HEK293 (cell line): ENCODE measurements at regions not wholly inside any gene's neighbourhood (a gene's known extent, or its start where the extent isn't known, plus 50 kb on each side); places are given as distances from the start of the nearest gene placed in this dataset.

ENCODE experiments used
- BCL11A ChIP-seq: fragments of 450-650 bp; formaldehyde crosslinking; IDR thresholded peaks from 2 replicates; pipeline ENCODE4 v1.5.1; 2016; ENCODE audit warnings: low read depth, missing biosample characterization, missing genetic modification characterization
- BCL11B ChIP-seq: fragments of 450-650 bp; formaldehyde crosslinking; IDR thresholded peaks from 2 replicates; pipeline ENCODE4 v1.5.1; 2016; ENCODE audit warnings: low read depth, missing biosample characterization, missing genetic modification characterization
- EGR2 ChIP-seq: fragments of 450-650 bp; formaldehyde crosslinking; IDR thresholded peaks from 2 replicates; pipeline ENCODE4 v1.5.1; 2016; ENCODE audit warnings: low read depth, missing biosample characterization, missing genetic modification characterization
- GLIS1 ChIP-seq: fragments of 450-650 bp; formaldehyde crosslinking; IDR thresholded peaks from 2 replicates; pipeline ENCODE4 v1.5.1; 2016; ENCODE audit warnings: missing biosample characterization, missing genetic modification characterization
- KLF8 ChIP-seq: fragments of 450-650 bp; formaldehyde crosslinking; IDR thresholded peaks from 2 replicates; pipeline ENCODE4 v1.5.1; 2016; ENCODE audit warnings: missing biosample characterization, missing genetic modification characterization
- SETDB1 ChIP-seq: IDR thresholded peaks from one replicate; pipeline ENCODE4 v1.6.1; 2017; ENCODE audit warnings: mild to moderate bottlenecking, low read length, moderate library complexity, mixed read lengths; ENCODE audit not compliant: insufficient read length
- ZBTB7A ChIP-seq: fragments of 450-650 bp; formaldehyde crosslinking; IDR thresholded peaks from 2 replicates; pipeline ENCODE4 v1.5.1; 2016; ENCODE audit warnings: low read depth, missing biosample characterization, missing genetic modification characterization
- ZFP41 ChIP-seq: fragments of 450-650 bp; formaldehyde crosslinking; IDR thresholded peaks from 2 replicates; pipeline ENCODE4 v1.5.1; 2016; ENCODE audit warnings: missing biosample characterization, missing genetic modification characterization, borderline replicate concordance
- ZNF10 ChIP-seq: fragments of 450-650 bp; formaldehyde crosslinking; IDR thresholded peaks from 2 replicates; pipeline ENCODE4 v1.5.1; 2017; ENCODE audit warnings: missing biosample characterization, missing genetic modification characterization
- ZNF133 ChIP-seq: fragments of 450-650 bp; formaldehyde crosslinking; IDR thresholded peaks from 2 replicates; pipeline ENCODE4 v1.5.1; 2016; ENCODE audit warnings: missing biosample characterization, missing genetic modification characterization
- ZNF292 ChIP-seq: fragments of 450-650 bp; formaldehyde crosslinking; IDR thresholded peaks from 2 replicates; pipeline ENCODE4 v1.5.1; 2016; ENCODE audit warnings: low read depth, missing biosample characterization, missing genetic modification characterization, borderline replicate concordance
- ZNF311 ChIP-seq: fragments of 450-650 bp; formaldehyde crosslinking; IDR thresholded peaks from 2 replicates; pipeline ENCODE4 v1.5.1; 2017; ENCODE audit warnings: missing biosample characterization, missing genetic modification characterization, borderline replicate concordance
- ZNF324 ChIP-seq: fragments of 450-650 bp; formaldehyde crosslinking; IDR thresholded peaks from 2 replicates; pipeline ENCODE4 v1.5.1; 2016; ENCODE audit warnings: missing biosample characterization, missing genetic modification characterization
- ZNF341 ChIP-seq: fragments of 450-650 bp; formaldehyde crosslinking; IDR thresholded peaks from 2 replicates; pipeline ENCODE4; 2016; ENCODE audit warnings: low read depth, missing biosample characterization, missing genetic modification characterization
- ZNF366 ChIP-seq: fragments of 450-650 bp; formaldehyde crosslinking; conservative IDR thresholded peaks from 2 replicates; pipeline ENCODE4 v1.5.1; 2016; ENCODE audit warnings: missing biosample characterization, missing genetic modification characterization
- ZNF37A ChIP-seq: fragments of 450-650 bp; IDR thresholded peaks from 2 replicates; pipeline ENCODE4 v1.5.1; 2018; ENCODE audit warnings: missing biosample characterization, missing genetic modification characterization
- ZNF394 ChIP-seq: fragments of 450-650 bp; formaldehyde crosslinking; IDR thresholded peaks from 2 replicates; pipeline ENCODE4 v1.5.1; 2016; ENCODE audit warnings: missing biosample characterization, missing genetic modification characterization, mild to moderate bottlenecking, moderate library complexity, borderline replicate concordance
- ZNF423 ChIP-seq: fragments of 450-650 bp; formaldehyde crosslinking; IDR thresholded peaks from 2 replicates; pipeline ENCODE4 v1.5.1; 2016; ENCODE audit warnings: missing biosample characterization, missing genetic modification characterization
- ZNF548 ChIP-seq: fragments of 450-650 bp; formaldehyde crosslinking; IDR thresholded peaks from 2 replicates; pipeline ENCODE4 v1.5.1; 2016; ENCODE audit warnings: missing biosample characterization, missing genetic modification characterization
- ZNF585B ChIP-seq: fragments of 450-650 bp; formaldehyde crosslinking; IDR thresholded peaks from 2 replicates; pipeline ENCODE4 v1.5.1; 2016; ENCODE audit warnings: missing biosample characterization, missing genetic modification characterization
- ZNF600 ChIP-seq: fragments of 450-650 bp; formaldehyde crosslinking; IDR thresholded peaks from 2 replicates; pipeline ENCODE4 v1.5.1; 2016; ENCODE audit warnings: missing biosample characterization, missing genetic modification characterization
- ZNF626 ChIP-seq: fragments of 450-650 bp; sonication (Bioruptor Pico); formaldehyde crosslinking; IDR thresholded peaks from 2 replicates; pipeline ENCODE4 v1.5.1; 2018; ENCODE audit warnings: missing biosample characterization, missing genetic modification characterization, inconsistent platforms
- ZNF654 ChIP-seq: fragments of 450-650 bp; formaldehyde crosslinking; IDR thresholded peaks from 2 replicates; pipeline ENCODE4 v1.5.1; 2016; ENCODE audit warnings: low read depth, missing biosample characterization, missing genetic modification characterization
- ZNF660 ChIP-seq: fragments of 450-650 bp; IDR thresholded peaks from 2 replicates; pipeline ENCODE4 v1.5.1; 2018; ENCODE audit warnings: missing biosample characterization, mild to moderate bottlenecking, missing genetic modification characterization
- ZNF664 ChIP-seq: fragments of 450-650 bp; formaldehyde crosslinking; IDR thresholded peaks from 2 replicates; pipeline ENCODE4 v1.5.1; 2016; ENCODE audit warnings: missing biosample characterization, missing genetic modification characterization
- ZNF701 ChIP-seq: fragments of 450-650 bp; formaldehyde crosslinking; IDR thresholded peaks from 2 replicates; pipeline ENCODE4 v1.5.1; 2016; ENCODE audit warnings: missing biosample characterization, missing genetic modification characterization
- ZNF747 ChIP-seq: fragments of 450-650 bp; formaldehyde crosslinking; IDR thresholded peaks from 2 replicates; pipeline ENCODE4 v1.5.1; 2016; ENCODE audit warnings: missing biosample characterization, missing genetic modification characterization
- TF ChIP-seq, protein P1 (sequence below): fragments of 450-650 bp; formaldehyde crosslinking; IDR thresholded peaks from 2 replicates; pipeline ENCODE4 v1.5.1; 2016; ENCODE audit warnings: missing biosample characterization, missing genetic modification characterization
- TF ChIP-seq, protein P2 (sequence below): fragments of 450-650 bp; formaldehyde crosslinking; IDR thresholded peaks from 2 replicates; pipeline ENCODE4 v1.5.1; 2016; ENCODE audit warnings: missing biosample characterization, missing genetic modification characterization
- TF ChIP-seq, protein P3 (sequence below): fragments of 450-650 bp; formaldehyde crosslinking; IDR thresholded peaks from 2 replicates; pipeline ENCODE4 v1.5.1; 2016; ENCODE audit warnings: missing biosample characterization, missing genetic modification characterization
- TF ChIP-seq, protein P4 (sequence below): fragments of 450-650 bp; formaldehyde crosslinking; IDR thresholded peaks from 2 replicates; pipeline ENCODE4 v1.5.1; 2016; ENCODE audit warnings: missing biosample characterization, missing genetic modification characterization
- TF ChIP-seq, protein P5 (sequence below): fragments of 450-650 bp; formaldehyde crosslinking; IDR thresholded peaks from 2 replicates; pipeline ENCODE4 v1.5.1; 2016; ENCODE audit warnings: missing biosample characterization, missing genetic modification characterization, borderline replicate concordance

DNA sequence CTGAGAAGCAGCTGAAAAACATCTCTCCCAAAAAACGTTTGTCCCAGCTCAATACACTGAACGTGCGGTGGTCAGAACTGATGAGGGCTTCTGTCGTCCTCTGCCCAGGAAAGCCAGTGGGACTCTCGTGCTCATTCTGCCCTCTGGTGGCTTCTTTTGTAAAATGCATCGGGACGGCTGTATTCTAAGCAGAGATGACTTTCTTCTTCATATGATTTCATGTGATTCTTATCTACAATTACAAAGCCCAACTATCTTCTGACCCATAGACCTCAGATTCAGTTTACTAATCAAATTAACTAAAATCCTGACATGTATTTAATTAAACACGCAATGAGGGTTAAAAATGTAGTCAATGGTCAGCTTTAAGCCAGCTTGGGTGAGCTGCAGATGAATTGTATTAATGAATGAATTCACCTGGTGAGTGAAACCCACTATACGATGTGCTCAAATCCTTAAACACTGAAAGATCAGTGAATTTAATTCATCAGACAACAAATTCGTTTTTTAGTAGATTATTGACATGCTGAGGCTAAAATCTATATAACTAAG, 117.6 kb upstream of the FAM204A start (continued):
- TF ChIP-seq, protein P1, sequence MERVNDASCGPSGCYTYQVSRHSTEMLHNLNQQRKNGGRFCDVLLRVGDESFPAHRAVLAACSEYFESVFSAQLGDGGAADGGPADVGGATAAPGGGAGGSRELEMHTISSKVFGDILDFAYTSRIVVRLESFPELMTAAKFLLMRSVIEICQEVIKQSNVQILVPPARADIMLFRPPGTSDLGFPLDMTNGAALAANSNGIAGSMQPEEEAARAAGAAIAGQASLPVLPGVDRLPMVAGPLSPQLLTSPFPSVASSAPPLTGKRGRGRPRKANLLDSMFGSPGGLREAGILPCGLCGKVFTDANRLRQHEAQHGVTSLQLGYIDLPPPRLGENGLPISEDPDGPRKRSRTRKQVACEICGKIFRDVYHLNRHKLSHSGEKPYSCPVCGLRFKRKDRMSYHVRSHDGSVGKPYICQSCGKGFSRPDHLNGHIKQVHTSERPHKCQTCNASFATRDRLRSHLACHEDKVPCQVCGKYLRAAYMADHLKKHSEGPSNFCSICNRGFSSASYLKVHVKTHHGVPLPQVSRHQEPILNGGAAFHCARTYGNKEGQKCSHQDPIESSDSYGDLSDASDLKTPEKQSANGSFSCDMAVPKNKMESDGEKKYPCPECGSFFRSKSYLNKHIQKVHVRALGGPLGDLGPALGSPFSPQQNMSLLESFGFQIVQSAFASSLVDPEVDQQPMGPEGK (tag by site-specific recombination) = no peak
- peak; percentile 88 for TF ChIP-seq ZNF654 (tag by site-specific recombination)
- TF ChIP-seq ZNF133 (tag by site-specific recombination) = no peak
- no peak for TF ChIP-seq ZNF37A (tag by site-specific recombination)
- peak; percentile 83 for TF ChIP-seq ZNF660 (tag by site-specific recombination)
- TF ChIP-seq, protein P2, sequence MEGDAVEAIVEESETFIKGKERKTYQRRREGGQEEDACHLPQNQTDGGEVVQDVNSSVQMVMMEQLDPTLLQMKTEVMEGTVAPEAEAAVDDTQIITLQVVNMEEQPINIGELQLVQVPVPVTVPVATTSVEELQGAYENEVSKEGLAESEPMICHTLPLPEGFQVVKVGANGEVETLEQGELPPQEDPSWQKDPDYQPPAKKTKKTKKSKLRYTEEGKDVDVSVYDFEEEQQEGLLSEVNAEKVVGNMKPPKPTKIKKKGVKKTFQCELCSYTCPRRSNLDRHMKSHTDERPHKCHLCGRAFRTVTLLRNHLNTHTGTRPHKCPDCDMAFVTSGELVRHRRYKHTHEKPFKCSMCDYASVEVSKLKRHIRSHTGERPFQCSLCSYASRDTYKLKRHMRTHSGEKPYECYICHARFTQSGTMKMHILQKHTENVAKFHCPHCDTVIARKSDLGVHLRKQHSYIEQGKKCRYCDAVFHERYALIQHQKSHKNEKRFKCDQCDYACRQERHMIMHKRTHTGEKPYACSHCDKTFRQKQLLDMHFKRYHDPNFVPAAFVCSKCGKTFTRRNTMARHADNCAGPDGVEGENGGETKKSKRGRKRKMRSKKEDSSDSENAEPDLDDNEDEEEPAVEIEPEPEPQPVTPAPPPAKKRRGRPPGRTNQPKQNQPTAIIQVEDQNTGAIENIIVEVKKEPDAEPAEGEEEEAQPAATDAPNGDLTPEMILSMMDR (tag by site-specific recombination) = peak; percentile 62
- TF ChIP-seq GLIS1 (tag by site-specific recombination) = no peak
- no peak for TF ChIP-seq ZNF292 (tag by site-specific recombination)
- no peak for TF ChIP-seq ZNF626 (tag by site-specific recombination)
- TF ChIP-seq ZNF341 (tag by site-specific recombination) = no peak
- TF ChIP-seq ZNF366 (tag by site-specific recombination) = no peak
- TF ChIP-seq ZNF664 (tag by site-specific recombination) = no peak
- TF ChIP-seq ZNF747 (tag by site-specific recombination) = no peak
- no peak for TF ChIP-seq ZNF394 (tag by site-specific recombination)
- TF ChIP-seq, protein P3, sequence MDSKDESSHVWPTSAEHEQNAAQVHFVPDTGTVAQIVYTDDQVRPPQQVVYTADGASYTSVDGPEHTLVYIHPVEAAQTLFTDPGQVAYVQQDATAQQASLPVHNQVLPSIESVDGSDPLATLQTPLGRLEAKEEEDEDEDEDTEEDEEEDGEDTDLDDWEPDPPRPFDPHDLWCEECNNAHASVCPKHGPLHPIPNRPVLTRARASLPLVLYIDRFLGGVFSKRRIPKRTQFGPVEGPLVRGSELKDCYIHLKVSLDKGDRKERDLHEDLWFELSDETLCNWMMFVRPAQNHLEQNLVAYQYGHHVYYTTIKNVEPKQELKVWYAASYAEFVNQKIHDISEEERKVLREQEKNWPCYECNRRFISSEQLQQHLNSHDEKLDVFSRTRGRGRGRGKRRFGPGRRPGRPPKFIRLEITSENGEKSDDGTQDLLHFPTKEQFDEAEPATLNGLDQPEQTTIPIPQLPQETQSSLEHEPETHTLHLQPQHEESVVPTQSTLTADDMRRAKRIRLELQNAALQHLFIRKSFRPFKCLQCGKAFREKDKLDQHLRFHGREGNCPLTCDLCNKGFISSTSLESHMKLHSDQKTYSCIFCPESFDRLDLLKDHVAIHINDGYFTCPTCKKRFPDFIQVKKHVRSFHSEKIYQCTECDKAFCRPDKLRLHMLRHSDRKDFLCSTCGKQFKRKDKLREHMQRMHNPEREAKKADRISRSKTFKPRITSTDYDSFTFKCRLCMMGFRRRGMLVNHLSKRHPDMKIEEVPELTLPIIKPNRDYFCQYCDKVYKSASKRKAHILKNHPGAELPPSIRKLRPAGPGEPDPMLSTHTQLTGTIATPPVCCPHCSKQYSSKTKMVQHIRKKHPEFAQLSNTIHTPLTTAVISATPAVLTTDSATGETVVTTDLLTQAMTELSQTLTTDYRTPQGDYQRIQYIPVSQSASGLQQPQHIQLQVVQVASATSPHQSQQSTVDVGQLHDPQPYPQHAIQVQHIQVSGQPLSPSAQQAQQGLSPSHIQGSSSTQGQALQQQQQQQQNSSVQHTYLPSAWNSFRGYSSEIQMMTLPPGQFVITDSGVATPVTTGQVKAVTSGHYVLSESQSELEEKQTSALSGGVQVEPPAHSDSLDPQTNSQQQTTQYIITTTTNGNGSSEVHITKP = no peak
- no peak for TF ChIP-seq BCL11B (tag by site-specific recombination)
- no peak for TF ChIP-seq ZNF548 (tag by site-specific recombination)
- TF ChIP-seq BCL11A (tag by site-specific recombination) = no peak
- TF ChIP-seq ZFP41 = no peak
- no peak for TF ChIP-seq KLF8 (tag by site-specific recombination)
- no peak for TF ChIP-seq ZNF423
- no peak for TF ChIP-seq ZNF585B
- TF ChIP-seq ZNF311 = no peak
- no peak for TF ChIP-seq ZBTB7A
- TF ChIP-seq ZNF701 = no peak
- TF ChIP-seq ZNF324 (tag by site-specific recombination) = no peak
- TF ChIP-seq, protein P4, sequence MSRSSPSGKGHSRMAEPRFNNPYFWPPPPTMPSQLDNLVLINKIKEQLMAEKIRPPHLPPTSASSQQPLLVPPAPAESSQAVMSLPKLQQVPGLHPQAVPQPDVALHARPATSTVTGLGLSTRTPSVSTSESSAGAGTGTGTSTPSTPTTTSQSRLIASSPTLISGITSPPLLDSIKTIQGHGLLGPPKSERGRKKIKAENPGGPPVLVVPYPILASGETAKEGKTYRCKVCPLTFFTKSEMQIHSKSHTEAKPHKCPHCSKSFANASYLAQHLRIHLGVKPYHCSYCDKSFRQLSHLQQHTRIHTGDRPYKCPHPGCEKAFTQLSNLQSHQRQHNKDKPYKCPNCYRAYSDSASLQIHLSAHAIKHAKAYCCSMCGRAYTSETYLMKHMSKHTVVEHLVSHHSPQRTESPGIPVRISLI (tag by site-specific recombination) = 0 out of 2 replicates have a peak, but pooled peaks have one; percentile 53
- peak; percentile 89 for TF ChIP-seq ZNF10
- TF ChIP-seq, protein P5, sequence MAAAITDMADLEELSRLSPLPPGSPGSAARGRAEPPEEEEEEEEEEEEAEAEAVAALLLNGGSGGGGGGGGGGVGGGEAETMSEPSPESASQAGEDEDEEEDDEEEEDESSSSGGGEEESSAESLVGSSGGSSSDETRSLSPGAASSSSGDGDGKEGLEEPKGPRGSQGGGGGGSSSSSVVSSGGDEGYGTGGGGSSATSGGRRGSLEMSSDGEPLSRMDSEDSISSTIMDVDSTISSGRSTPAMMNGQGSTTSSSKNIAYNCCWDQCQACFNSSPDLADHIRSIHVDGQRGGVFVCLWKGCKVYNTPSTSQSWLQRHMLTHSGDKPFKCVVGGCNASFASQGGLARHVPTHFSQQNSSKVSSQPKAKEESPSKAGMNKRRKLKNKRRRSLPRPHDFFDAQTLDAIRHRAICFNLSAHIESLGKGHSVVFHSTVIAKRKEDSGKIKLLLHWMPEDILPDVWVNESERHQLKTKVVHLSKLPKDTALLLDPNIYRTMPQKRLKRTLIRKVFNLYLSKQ (tag by site-specific recombination) = no peak
- TF ChIP-seq ZNF600 (tag by site-specific recombination) = 0 out of 2 replicates have a peak, but pooled peaks have one; percentile 25
- no peak for TF ChIP-seq EGR2 (tag by site-specific recombination)
- no peak for TF ChIP-seq SETDB1
